ENCODE measurements at regions not wholly inside any gene's neighbourhood (a gene's known extent, or its start where the extent isn't known, plus 50 kb on each side); places are given as distances from the start of the nearest gene placed in this dataset.

GRCh38 chr20:39280875-39281274, 318.7 kb downstream of the DHX35 start:
- no peak for TF ChIP-seq POLR2A (IDR thresholded peaks at IDR 0.05; ENCODE audit: low read length)
- TF ChIP-seq GATA1 (IDR thresholded peaks at IDR 0.05; ENCODE audit: low read depth, low read length), result no peak
